OCI-LY7 (cell line): ENCODE measurements at regions not wholly inside any gene's neighbourhood (a gene's known extent, or its start where the extent isn't known, plus 50 kb on each side); places are given as distances from the start of the nearest gene placed in this dataset.

Experiments used
- EZH2phosphoT487 ChIP-seq: fragments of 200-600 bp; sonication (generic); IDR thresholded peaks from 2 replicates; pipeline ENCODE4 v1.6.1; 2018; ENCODE audit warnings: low read depth, borderline replicate concordance, mild to moderate bottlenecking, mixed run types, antibody characterized with exemption, low read length, moderate library complexity, mixed read lengths
- TF ChIP-seq, protein P1 (sequence below): fragments of 200-600 bp; sonication (generic); conservative IDR thresholded peaks from 2 replicates; pipeline ENCODE4 v1.5.1; 2014; ENCODE audit warnings: mild to moderate bottlenecking, antibody characterized with exemption, low read length, moderate library complexity, mixed read lengths

- TF ChIP-seq, protein P1, sequence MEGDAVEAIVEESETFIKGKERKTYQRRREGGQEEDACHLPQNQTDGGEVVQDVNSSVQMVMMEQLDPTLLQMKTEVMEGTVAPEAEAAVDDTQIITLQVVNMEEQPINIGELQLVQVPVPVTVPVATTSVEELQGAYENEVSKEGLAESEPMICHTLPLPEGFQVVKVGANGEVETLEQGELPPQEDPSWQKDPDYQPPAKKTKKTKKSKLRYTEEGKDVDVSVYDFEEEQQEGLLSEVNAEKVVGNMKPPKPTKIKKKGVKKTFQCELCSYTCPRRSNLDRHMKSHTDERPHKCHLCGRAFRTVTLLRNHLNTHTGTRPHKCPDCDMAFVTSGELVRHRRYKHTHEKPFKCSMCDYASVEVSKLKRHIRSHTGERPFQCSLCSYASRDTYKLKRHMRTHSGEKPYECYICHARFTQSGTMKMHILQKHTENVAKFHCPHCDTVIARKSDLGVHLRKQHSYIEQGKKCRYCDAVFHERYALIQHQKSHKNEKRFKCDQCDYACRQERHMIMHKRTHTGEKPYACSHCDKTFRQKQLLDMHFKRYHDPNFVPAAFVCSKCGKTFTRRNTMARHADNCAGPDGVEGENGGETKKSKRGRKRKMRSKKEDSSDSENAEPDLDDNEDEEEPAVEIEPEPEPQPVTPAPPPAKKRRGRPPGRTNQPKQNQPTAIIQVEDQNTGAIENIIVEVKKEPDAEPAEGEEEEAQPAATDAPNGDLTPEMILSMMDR = no peak
- TF ChIP-seq EZH2phosphoT487 = no peak
Measured at GRCh38 chr15:58314593-58315216, 117.1 kb upstream of the LIPC start.
